GM11168 (cell line): ENCODE measurements at regions not wholly inside any gene's neighbourhood (a gene's known extent, or its start where the extent isn't known, plus 50 kb on each side); places are given as distances from the start of the nearest gene placed in this dataset.
"Not testable (repeated sequence)": the region's sequence is repeated elsewhere in the genome, so short reads cannot be mapped to it uniquely, and the experiment has no call there.

ENCODE experiments used
- in situ Hi-C: fragments of 300-500 bp; cut with MboI; formaldehyde crosslinking; loops from one replicate; pipeline ENCODE4 v1.12.0; 2022; ENCODE audit warnings: low sequenced_read_pairs; ENCODE audit not compliant: unreplicated experiment

DNA sequence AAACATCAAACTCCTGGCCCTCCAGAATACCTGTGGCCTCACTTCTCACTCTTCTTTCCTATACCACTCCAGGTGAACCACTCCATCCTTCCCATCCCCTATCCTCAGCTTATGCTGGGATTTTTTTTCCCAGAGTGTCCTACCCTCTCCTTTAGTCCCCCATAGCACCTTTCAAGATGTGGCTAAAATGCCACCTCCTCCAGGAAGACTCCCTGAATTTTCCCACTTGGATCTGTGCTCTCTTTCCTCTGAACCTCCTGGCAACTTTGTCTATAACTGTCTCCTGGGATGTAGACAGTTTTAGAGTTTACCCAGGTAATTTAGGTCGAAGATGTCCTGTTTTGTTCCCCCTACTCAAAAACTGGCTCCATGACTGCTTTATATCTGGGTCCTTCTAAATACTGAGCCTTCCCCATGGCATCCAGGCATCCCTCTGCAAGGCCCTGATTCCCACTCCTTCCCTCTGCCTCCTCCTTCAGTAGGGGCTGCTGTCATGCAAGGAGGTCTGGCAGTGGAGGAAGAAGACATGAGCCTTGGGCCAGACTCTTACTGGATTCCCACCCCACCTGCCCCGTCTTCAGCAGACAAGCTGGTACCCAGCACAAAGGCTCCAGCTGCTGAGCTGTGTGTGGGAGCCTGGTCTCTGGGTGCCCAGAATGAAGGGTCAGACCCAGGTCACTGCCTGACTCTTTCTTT, 161.5 kb downstream of the SMAD6 start:
- in situ Hi-C loops: no loop called here

DNA sequence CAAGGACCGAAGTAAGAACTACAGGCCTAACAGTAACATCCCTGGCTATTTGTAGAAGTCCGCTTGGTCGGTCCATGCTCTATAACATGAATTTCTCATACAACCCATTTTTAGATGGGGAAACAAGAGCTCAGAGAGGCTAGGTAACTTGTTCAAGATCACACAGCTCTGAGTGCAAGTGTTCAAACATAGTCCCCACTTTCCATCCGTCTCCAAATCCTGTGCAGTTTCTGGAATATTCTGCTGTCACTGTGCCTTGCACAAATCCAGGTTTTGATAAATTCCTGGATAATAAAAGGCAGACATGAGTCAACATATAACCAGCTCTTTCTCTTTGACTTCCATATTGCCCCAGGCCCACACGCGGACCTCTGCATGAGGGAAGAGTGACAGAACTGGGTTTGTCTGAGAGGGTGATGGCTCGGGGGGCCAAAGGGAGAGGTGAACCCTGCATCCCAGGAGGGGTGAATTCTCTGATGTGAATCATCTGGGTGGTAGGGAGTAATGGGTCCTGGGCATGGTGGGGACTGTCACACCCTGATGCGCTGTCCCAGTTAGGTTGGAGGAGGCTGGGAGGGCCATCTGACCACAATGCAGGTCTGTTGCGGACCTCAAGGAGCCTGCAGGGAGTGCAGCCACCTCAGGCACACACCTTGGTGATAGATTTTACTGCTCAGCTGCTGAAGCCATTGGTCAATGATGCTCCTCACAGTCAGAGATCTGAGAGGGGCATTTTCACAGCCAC, 162.2 kb downstream of the SMAD6 start:
- in situ Hi-C loops: no loop called here

DNA sequence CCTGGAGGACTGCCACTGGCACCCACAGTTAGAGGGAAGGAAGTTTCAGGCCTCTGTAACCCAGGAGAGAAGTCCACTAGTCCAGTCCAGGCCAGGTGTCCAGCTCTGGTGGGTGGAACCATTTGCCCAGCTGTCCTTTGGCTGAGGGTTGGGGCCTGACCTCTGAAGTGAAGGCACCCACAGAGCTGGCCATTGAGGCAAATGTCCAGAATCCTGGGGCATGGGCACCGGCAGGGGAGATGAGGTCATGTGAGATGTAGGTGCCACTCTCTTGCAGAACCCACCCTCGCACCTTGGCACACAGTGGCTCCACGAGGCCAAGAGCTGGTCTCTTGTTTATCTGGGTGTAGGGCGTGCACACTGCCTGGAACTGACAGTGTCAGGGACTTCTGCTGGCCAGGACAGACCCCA, 162.8 kb downstream of the SMAD6 start:
- in situ Hi-C loops: no loop called here

DNA sequence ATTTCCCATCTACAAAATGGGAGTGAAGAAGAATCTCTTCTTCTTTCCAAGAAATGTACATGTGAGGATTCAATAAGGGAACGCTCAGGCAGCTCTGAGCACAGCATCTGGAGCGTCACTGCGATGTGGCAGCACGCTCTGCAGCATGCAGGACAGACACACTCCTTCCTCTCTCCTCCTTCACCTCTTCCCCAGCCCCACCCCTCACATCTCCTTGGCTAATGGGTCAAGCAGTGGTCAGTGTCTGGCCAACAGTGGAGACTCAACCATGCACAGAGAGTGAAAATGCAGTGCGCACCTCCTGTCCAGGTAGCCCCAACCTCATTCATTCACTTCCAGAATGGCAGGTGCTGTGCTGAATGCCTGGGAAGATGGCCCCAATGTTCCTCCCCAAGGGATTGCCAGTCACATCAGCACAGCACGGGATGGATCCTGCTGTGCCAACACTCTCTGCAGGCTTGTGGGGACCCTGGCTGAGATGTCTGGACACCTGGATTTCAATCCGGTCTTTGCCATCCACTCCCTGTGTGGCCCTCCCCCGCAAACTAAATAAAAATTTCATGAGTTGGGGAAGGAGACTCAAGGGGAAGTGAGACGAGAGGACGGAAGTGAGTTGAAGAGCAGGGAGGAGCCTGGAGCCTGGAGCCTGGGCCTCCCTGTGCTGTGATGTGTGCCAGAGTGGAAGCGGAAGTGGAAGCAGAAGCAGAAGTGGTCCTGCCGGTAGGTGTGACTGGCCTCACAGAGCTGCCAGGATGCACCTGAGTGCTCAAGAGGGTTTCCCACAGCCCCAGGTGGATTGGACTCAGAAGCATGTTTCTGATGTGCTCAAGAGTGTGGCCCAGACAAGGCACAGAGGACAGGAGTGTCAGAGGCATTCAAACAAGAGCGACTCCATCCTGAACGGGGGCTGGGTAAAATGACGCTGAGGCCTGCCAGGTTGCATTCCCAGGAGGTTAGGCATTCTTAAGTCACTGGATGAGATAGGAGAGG, 163.9 kb downstream of the SMAD6 start:
- in situ Hi-C loops: no loop called here

DNA sequence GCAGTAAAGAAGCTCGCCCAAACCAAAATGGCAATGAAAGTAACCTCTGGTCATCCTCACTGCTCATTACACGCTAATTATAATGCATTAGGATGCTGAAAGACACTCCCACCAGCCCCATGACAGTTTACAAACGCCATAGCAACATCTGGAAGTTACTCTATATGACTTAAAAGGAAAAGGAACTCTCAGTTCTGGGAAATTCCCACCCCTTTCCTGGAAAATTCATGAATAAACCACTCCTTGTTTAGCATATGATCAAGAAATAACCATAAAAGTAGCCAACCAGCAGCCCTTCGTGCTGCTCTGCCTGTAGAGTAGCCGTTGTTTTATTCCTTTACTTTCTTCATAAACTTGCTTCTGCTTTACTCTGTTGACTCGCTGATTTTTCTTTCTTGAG, 164.6 kb downstream of the SMAD6 start:
- in situ Hi-C loops: no loop called here

DNA sequence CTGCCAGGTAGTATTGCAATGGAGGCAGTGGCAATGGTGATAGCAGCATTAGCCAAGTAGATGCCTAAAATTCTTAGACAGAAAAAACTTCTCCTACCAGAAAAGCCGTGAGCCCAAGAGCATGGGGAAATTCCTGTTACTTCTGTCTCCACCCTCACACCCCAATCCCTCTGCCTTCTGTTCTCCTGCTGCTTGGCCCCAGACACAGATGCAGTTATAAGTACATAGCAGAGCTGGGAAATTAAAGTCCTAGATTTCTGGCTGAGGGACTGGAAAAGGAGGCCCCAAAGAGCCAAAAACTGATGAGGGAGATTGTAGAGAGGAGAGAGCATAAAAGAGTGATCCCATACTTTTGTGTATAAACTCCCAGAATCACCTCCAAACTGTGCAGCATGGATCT, 166.9 kb downstream of the SMAD6 start:
- in situ Hi-C loops: no loop called here

DNA sequence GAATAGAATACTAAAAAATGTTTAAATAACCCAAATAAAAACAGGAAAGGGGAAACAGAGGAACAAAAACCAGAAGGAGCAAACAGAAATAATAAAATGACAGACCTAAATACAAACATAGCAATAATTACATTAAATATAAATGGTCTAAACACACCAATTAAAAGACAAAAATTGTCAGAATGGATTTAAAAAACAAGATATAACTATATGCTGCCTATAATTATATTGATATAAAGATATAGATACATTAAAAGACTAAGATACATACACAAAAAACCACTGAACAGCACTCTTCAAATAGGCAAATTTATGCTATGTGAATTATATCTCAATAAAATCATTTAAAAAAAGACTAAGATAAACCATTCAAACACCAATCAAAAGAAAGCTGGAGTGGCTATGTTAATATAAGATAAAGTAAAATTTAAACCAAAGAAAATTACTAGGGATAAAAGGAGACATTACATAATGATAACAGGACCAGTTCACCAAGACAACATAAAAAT, 168.9 kb downstream of the SMAD6 start:
- in situ Hi-C loops: no loop called here

DNA sequence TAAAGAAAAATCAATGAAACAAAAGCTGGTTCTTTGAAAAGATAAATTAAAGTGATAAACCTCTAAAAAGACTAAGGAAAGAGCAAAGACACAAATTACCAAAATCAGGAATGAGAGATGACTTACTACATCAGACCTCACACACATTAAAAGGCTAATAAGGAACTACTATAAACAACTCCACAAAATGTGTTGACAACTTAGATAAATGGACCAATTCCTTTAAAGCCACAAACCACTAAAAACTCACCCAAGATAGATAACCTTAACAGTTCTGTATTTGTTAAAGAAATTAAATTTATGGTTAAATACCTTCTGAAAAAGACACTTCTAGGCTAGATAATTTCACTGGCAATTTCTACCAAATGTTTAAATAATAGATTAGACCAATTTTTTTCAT, 170.4 kb downstream of the SMAD6 start:
- in situ Hi-C loops: no loop called here

DNA sequence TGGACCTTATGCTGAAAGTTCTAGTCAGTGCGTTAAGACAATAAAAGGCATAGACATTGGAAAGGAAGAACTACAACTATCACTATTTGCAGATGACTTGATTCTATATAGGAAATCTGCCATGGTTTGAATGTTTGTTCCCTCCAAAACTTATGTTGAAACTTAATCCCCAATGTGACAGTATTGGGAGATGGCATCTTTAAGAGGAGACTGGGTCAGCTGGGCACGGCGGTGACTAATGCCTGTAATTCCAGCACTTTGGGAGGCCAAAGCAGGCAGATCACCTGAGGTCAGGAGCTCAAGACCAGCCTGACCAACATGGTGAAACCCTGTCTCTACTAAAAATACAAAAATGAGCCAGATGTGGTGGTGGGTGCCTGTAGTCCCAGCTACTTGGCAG, 171.3 kb downstream of the SMAD6 start:
- in situ Hi-C loops: not testable (repeated sequence)

DNA sequence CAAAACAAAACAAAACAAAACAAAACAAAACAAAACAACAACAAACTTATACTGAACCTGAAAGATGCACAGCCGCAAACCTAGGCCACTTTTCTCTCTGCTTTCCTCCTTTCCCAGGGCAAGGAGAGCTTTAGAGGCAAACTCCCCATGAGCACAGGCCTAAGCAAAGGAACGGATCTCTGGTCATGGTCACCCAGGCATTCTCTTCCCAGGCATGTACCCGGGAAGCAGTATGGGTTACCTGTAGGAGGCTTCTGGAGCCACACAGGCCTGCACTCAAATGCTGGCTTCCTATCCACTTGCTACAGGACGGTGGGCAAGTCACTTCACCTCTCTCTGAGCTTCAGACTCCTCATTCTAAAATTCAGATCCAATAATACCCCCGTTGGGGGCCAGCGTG, 171.8 kb downstream of the SMAD6 start:
- in situ Hi-C loops: no loop called here

DNA sequence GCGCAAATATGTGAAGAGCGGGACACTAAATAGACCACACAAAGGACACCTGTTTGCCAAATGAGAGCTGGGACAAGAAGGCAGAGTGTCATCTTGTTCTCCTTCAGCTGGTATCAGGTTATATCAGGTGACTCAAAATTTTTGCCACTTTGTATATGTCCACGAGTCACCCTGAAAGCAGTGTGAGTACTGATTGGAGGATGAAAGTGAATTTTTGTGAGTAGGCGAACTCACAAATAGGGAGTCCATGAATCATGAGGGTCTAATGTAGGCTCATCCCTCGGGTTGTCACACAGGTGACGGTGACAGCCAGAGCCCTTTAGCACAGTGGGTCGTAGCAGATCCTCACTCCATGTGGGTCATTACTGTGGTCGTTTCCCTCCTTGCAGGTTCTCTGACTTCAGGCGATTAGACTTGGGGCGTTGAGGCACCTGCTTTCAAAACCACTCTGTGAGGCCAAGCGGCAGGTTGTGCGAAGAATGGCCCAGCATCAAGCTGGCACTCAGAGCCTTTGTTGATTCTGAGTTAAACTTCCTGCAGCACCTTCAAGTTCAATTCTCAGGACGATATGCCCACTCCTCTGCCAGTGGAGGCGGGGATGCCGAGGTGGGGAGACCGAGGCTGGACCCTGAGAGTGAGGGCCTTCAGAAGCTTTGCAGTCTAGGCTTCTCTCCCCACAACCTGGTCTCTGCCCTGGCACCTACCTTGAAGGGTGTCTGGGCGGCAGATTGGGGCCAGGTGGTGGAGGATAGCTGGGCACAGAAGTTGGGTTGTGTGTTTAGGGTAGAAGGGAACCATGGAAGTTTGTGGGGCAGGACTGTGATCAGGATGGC, 173.8 kb downstream of the SMAD6 start:
- in situ Hi-C loops: no loop called here

DNA sequence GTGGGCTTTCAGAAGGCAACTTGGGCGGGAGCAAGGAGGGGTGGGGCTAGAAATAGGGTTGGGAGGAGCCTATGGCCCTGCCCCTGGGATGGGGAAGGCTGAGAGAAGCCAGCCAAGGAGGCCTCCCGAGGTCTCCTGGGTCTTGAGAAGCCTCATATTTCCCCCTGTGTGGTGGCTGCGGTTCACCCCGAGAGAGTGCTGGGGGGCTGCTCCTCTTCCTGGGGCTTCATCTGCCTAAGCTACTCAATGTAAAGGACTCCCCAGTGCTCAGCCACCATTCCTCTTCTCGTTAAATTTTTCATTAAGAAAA, 174.3 kb downstream of the SMAD6 start:
- in situ Hi-C loops: no loop called here

DNA sequence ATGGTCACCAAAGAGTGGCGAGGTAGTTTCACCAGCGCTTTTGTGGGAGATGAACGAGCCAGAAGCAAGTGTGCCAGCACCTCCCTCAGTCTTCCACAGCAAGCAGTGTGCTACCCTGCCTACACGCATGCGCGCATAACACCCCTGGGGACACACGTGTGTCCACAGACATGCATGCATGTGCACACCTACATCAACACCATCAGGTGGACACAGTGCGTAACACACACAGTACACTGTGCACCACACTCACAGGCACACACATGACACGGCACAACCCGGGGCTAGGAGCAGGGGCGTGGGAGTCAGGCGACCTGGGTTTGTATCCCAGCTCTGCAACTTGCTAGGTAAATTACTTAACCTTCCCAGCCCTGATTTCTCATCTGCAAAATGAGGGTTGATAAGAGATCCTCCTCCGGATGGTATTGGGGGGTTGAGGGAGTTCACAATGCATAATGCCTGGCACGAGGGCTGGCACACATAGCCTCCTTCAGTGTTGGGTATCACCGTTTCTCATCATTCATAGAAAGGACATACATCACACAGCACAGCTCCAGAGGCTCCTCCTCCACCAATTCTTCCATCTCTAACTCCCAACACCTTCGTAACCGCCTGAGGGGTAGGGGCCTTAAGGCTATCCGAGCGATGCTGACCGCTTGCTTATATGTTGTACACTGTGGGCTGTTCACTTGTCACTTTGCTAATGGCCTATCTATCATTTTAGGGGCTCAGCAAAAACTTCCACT, 174.9 kb downstream of the SMAD6 start:
- in situ Hi-C loops: no loop called here

DNA sequence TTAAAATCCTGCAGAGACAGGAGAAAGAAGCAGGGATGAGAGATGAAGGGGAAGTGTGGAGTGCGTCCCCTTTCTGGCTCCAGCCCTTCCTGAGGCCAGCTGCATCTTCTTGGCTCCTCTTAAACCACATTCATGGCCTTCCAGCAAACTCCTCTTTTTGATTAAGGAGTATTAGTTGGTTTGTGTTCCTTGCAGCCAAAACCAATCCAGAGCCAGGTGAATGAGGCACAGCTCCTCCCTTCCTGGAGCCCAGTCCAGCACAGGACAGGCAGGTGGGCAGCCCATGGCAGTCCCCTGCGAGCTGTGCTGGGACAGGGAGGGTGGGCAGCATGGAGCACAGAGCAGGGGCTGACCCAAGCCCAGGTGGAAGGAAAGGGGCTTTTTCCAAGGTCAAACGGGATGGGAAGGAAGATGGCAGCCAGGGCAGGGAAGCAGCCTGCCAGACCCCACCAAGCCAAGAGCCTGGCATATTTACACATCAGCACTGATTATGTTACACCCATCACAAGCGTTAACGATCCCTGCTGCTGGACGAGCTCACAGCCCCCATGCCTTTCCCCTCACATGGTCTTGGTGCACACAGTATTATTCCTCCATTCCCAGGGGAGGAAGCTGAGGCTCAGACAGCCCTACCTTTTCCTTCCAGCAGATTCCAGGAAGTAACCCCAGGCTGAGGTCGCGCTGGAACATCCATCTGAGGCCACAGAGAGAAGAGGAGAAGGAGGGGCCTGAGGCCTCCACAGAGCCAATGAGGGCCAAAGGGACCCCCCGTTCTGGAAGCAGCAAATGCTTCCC, 175.6 kb downstream of the SMAD6 start:
- in situ Hi-C loops: no loop called here

DNA sequence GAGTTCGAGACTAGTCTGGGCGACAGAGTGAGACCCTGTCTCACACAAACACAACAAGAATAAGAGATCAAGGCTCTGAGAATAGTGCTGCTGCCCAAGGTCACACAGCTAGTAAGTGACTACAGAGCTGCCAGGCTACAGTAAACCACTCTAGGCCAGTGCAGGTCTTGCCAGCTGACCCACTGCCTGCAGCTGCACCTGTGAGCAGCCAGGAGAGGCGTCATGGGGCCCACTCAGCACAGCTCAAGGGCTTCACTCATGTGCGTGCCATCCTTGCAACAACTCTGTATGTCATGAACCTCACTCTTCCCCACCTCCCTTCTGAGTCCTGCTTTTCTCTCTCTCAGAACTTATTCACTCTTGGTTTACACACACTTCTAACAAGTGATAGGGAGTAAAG, 176.7 kb downstream of the SMAD6 start:
- in situ Hi-C loops: no loop called here

DNA sequence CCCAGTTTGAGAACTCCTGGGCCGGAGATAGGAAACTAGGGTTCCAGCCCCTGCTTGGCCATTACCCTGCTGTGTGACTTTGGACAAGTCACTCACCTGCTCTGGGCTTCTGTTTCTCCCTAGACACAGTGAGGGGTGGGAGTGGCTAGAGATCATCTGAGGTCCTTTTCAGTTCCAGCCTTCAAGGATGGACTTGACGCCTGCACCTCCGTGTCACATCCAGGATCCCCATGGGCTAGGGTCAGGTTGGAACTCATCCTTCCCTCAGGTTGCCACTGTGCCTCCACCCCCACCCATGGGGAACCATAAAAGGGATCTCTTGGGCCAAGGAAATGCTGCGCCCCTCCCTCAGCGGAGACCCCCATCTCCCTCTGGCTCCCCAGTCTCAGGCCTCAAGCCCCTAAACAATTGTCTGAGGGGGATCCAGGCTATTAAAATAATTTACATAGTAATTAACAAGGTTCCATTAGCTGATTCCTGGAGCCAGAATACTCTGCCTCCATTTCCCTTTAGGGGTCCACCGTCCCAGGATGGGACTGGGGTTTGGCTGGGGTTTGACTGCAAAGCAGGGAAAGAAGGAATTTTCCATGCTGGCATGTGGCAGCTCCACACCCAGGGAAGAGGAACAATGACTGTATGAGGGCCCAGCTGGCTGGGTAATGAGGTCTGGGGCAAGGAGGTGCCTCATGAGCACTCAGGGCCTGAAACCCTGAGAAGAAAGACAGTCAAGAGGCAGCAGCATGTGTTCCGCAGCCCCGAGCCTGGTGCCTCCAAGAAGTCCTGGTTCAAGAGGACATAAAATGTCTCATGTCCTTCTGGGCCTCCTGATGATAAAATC, 177.7 kb downstream of the SMAD6 start:
- in situ Hi-C loops: no loop called here

DNA sequence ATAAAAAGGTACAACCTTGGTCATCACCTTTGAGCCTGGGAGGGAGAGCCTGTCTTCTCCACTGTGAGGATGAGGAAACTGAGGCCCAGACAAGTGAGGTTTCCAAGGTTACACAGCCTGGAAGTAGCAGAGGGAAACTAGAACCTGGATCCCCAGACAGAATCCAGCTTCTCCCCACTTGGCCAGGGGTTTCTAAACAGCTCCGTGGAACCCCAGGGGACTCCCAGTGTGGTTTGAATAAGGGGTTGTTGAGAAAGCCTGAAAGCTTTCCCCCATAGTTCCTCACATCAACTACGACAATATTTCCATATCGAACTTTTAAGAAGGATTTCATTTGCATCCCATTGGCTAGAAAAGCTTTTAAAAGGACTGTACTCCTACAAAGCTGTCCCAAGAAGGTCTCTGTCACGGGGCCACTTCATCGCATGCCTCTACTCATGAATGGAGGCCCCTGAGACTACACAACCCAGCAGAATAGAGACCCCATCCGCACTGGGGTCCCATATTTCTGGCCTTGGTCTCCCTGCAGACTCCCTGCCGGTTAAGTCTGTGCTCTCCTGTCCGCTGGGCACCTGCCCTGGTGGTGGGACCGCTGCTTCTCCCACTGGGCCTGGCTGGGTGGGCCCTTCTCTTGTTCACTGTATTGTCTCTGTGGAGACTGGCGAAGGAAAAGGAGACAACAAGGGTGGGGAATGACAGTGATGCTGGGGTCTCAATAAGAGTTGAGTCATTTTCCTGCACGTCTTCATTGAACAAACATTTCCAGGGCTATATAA, 178.5 kb downstream of the SMAD6 start:
- in situ Hi-C loops: no loop called here
